Colonic mucosa (tissue), 4 donors: ENCODE measurements at regions not wholly inside any gene's neighbourhood (a gene's known extent, or its start where the extent isn't known, plus 50 kb on each side); places are given as distances from the start of the nearest gene placed in this dataset.

Experiments used
- DNase-seq: peaks from one replicate; pipeline ENCODE4 v3.0.0-alpha.2; 2020
- H3K27ac ChIP-seq: fragments of 200-600 bp; one replicate; pipeline ENCODE4 v1.8.0; 2021
- H3K27me3 ChIP-seq: fragments of 200-600 bp; one replicate; pipeline ENCODE4 v1.8.0; 2021
- H3K36me3 ChIP-seq: fragments of 200-600 bp; one replicate; pipeline ENCODE4 v1.8.0; 2021
- H3K4me1 ChIP-seq: fragments of 200-600 bp; one replicate; pipeline ENCODE4 v1.8.0; 2021; ENCODE audit warnings: mild to moderate bottlenecking
- H3K4me3 ChIP-seq: fragments of 200-600 bp; one replicate; pipeline ENCODE4 v1.8.0; 2021
- H3K9ac ChIP-seq, 2 donors: one replicate each; pipeline ENCODE4 v1.7.0; 2013; ENCODE audit warnings: control low read depth in 2 of 2, low read depth in 2 of 2, low read length in 2 of 2
- H3K9me3 ChIP-seq: fragments of 200-600 bp; one replicate; pipeline ENCODE4 v1.8.0; 2021
- CTCF ChIP-seq: fragments of 200-600 bp; IDR thresholded peaks from one replicate; pipeline ENCODE4 v1.8.0; 2022; ENCODE audit warnings: antibody characterized with exemption, mild to moderate bottlenecking
- intact Hi-C: fragments of 100-400 bp; cut with DNase I; formaldehyde crosslinking; loops from one replicate; pipeline ENCODE4 v1.14.1; 2022
- donor health status: healthy.
- donor health status: DM: no; HTN: no; CAD: no.
- donor health status: DM: no; HTN: no; CAD: no.

GRCh38 chr15:95608371-95608770 lies 722.1 kb upstream of the NR2F2 start:
- Histone ChIP-seq H3K9ac (no peak overlapping the region), H3K9me3 (no peaks in the 10 kb centered on the region), H3K27ac (no peak overlapping the region), H3K27me3 (no peaks in the 10 kb centered on the region), H3K4me1 (no peaks in the 10 kb centered on the region), H3K4me3 (no peak overlapping the region), H3K36me3 (no peaks in the 10 kb centered on the region)
- TF ChIP-seq CTCF: no peak
- intact Hi-C loops: no loop called here
- DNase-seq: no peak

GRCh38 chr15:95609096-95609495 lies 721.4 kb upstream of the NR2F2 start:
- Histone ChIP-seq H3K36me3 (no peaks in the 10 kb centered on the region), H3K4me1 (no peaks in the 10 kb centered on the region), H3K9me3 (no peaks in the 10 kb centered on the region), H3K9ac (no peak overlapping the region), H3K4me3 (no peak overlapping the region), H3K27ac (no peak overlapping the region), H3K27me3 (no peaks in the 10 kb centered on the region)
- intact Hi-C loops: no loop called here
- no peak for DNase-seq
- TF ChIP-seq CTCF: no peak

- Histone ChIP-seq H3K9me3 (no peaks in the 10 kb centered on the region), H3K4me3 (no peak overlapping the region), H3K9ac (no peak overlapping the region), H3K27me3 (no peaks in the 10 kb centered on the region), H3K36me3 (no peaks in the 10 kb centered on the region), H3K27ac (no peak overlapping the region), H3K4me1 (no peaks in the 10 kb centered on the region)
- intact Hi-C loops: no loop called here
- TF ChIP-seq CTCF: no peak
- DNase-seq: no peak
Measured at GRCh38 chr15:95610945-95611344, 719.6 kb upstream of the NR2F2 start.

GRCh38 chr15:95615436-95615835 lies 715.1 kb upstream of the NR2F2 start:
- H3K4me1 ChIP-seq: no peaks in the 10 kb centered on the region
- no peaks in the 10 kb centered on the region for H3K36me3 ChIP-seq
- no peaks in the 10 kb centered on the region for H3K9me3 ChIP-seq
- no peak overlapping the region for H3K4me3 ChIP-seq
- H3K27ac ChIP-seq: no peak overlapping the region
- intact Hi-C loops: no loop called here
- no peak for TF ChIP-seq CTCF
- H3K9ac ChIP-seq: no peak overlapping the region
- no peaks in the 10 kb centered on the region for H3K27me3 ChIP-seq
- DNase-seq: no peak

GRCh38 chr15:95616306-95616705 lies 714.2 kb upstream of the NR2F2 start:
- H3K4me3 ChIP-seq: no peak overlapping the region
- H3K27me3 ChIP-seq: no peaks in the 10 kb centered on the region
- H3K9me3 ChIP-seq: no peaks in the 10 kb centered on the region
- intact Hi-C loops: no loop called here
- DNase-seq: no peak
- H3K4me1 ChIP-seq: no peaks in the 10 kb centered on the region
- no peak overlapping the region for H3K27ac ChIP-seq
- TF ChIP-seq CTCF: no peak
- no peaks in the 10 kb centered on the region for H3K36me3 ChIP-seq
- H3K9ac ChIP-seq: no peak overlapping the region
